WTC11 (cell line): ENCODE measurements at regions not wholly inside any gene's neighbourhood (a gene's known extent, or its start where the extent isn't known, plus 50 kb on each side); places are given as distances from the start of the nearest gene placed in this dataset.

Experiments used
- ATAC-seq: fragments of 200-7000 bp; cut with Tn5 transposase; 2 replicates; pipeline ENCODE4 v1.10.0; 2021; ENCODE audit warnings: mild to moderate bottlenecking, moderate library complexity
- CTCF ChIA-PET: fragments of 300-600 bp; sonication (Branson Sonifier 250); formaldehyde crosslinking; loops from one replicate; lab custom pipeline; 2021; ENCODE audit warnings: antibody characterized with exemption; lab: Charles Lee
- POLR2A ChIA-PET: fragments of 350-600 bp; sonication (Branson Sonifier 250); formaldehyde crosslinking; loops from one replicate; lab custom pipeline; 2021; ENCODE audit warnings: antibody characterized with exemption; lab: Charles Lee
- DNase-seq: peaks from one replicate; pipeline ENCODE4 v3.0.0; 2021; ENCODE audit warnings: low spot score
- H3K27ac Mint-ChIP-seq: 2 replicates; pipeline ENCODE4 v1.8.0; 2021; ENCODE audit warnings: mixed read lengths
- H3K27me3 Mint-ChIP-seq: 2 replicates; pipeline ENCODE4 v1.8.0; 2021; ENCODE audit warnings: low read depth, mild to moderate bottlenecking, moderate library complexity, mixed read lengths
- H3K36me3 Mint-ChIP-seq: 2 replicates; pipeline ENCODE4 v1.8.0; 2021; ENCODE audit warnings: mixed read lengths
- H3K4me1 Mint-ChIP-seq: 2 replicates; pipeline ENCODE4 v1.8.0; 2022; ENCODE audit warnings: mixed read lengths
- H3K4me3 Mint-ChIP-seq: 2 replicates; pipeline ENCODE4 v1.8.0; 2021; ENCODE audit warnings: mild to moderate bottlenecking, moderate library complexity, mixed read lengths
- H3K9me3 Mint-ChIP-seq: 2 replicates; pipeline ENCODE4 v1.8.0; 2021; ENCODE audit warnings: mixed read lengths
- ATF1 ChIP-seq: sonication (generic); formaldehyde crosslinking; IDR thresholded peaks from 2 replicates; pipeline ENCODE4 v1.8.1; 2023; ENCODE audit warnings: mild to moderate bottlenecking, moderate library complexity, missing genetic modification reagents
- FOXJ3 ChIP-seq: sonication (generic); formaldehyde crosslinking; IDR thresholded peaks from 2 replicates; pipeline ENCODE4 v1.9.0; 2021; ENCODE audit warnings: missing genetic modification reagents, mild to moderate bottlenecking, borderline replicate concordance
- FOXK1 ChIP-seq: sonication (generic); formaldehyde crosslinking; IDR thresholded peaks from 2 replicates; pipeline ENCODE4 v1.8.0; 2022; ENCODE audit warnings: mild to moderate bottlenecking, moderate library complexity, missing genetic modification reagents
- GTF2I ChIP-seq: fragments of 250-450 bp; sonication (Bioruptor Pico); conservative IDR thresholded peaks from 2 replicates; pipeline ENCODE4 v1.4.0; 2021; ENCODE audit warnings: mild to moderate bottlenecking
- JAZF1 ChIP-seq: fragments of 250-450 bp; sonication (Bioruptor Pico); IDR thresholded peaks from 2 replicates; pipeline ENCODE4 v1.9.0; 2021; ENCODE audit warnings: moderate library complexity, mild to moderate bottlenecking, inconsistent platforms
- JUN ChIP-seq: sonication (generic); formaldehyde crosslinking; IDR thresholded peaks from 2 replicates; pipeline ENCODE4 v1.8.0; 2023; ENCODE audit warnings: mild to moderate bottlenecking, missing genetic modification reagents
- KAT7 ChIP-seq: sonication (generic); formaldehyde crosslinking; IDR thresholded peaks from 2 replicates; pipeline ENCODE4 v1.8.1; 2023; ENCODE audit warnings: missing genetic modification reagents, mild to moderate bottlenecking, borderline replicate concordance
- MXD4 ChIP-seq: fragments of 250-450 bp; sonication (Bioruptor Pico); IDR thresholded peaks from 2 replicates; pipeline ENCODE4 v1.8.0; 2021; ENCODE audit warnings: mild to moderate bottlenecking, moderate library complexity, borderline replicate concordance
- NR1H2 ChIP-seq: sonication (generic); formaldehyde crosslinking; IDR thresholded peaks from 2 replicates; pipeline ENCODE4 v1.9.0; 2021; ENCODE audit warnings: mild to moderate bottlenecking, moderate library complexity, missing genetic modification reagents
- NR2C2 ChIP-seq: sonication (generic); formaldehyde crosslinking; IDR thresholded peaks from 2 replicates; pipeline ENCODE4 v1.8.0; 2022; ENCODE audit warnings: mild to moderate bottlenecking, missing genetic modification reagents
- RORB ChIP-seq: fragments of 250-450 bp; sonication (Bioruptor Pico); IDR thresholded peaks from 2 replicates; pipeline ENCODE4 v1.9.0; 2021; ENCODE audit warnings: mild to moderate bottlenecking
- TCF7 ChIP-seq: sonication (generic); formaldehyde crosslinking; IDR thresholded peaks from 2 replicates; pipeline ENCODE4 v1.8.0; 2022; ENCODE audit warnings: mild to moderate bottlenecking, low read depth, missing genetic modification reagents, moderate library complexity
- ZNF138 ChIP-seq: sonication (generic); formaldehyde crosslinking; conservative IDR thresholded peaks from 2 replicates; pipeline ENCODE4 v1.8.1; 2022; ENCODE audit warnings: mild to moderate bottlenecking, moderate library complexity, missing genetic modification reagents
- ZNF219 ChIP-seq: sonication (generic); formaldehyde crosslinking; IDR thresholded peaks from 2 replicates; pipeline ENCODE4 v1.8.0; 2023; ENCODE audit warnings: missing genetic modification reagents, mild to moderate bottlenecking, borderline replicate concordance
- ZNF396 ChIP-seq: fragments of 250-450 bp; sonication (Bioruptor Pico); IDR thresholded peaks from 2 replicates; pipeline ENCODE4 v1.8.0; 2021; ENCODE audit warnings: mild to moderate bottlenecking, moderate library complexity, borderline replicate concordance
- ZNF423 ChIP-seq: fragments of 250-450 bp; sonication (Bioruptor Pico); IDR thresholded peaks from 2 replicates; pipeline ENCODE4 v2.1.2; 2022; ENCODE audit warnings: mild to moderate bottlenecking, moderate library complexity
- TF ChIP-seq, protein P1 (sequence below): fragments of 250-450 bp; sonication (Bioruptor Pico); conservative IDR thresholded peaks from 2 replicates; pipeline ENCODE4 v1.9.0; 2021; ENCODE audit warnings: mild to moderate bottlenecking
- TF ChIP-seq, protein P2 (sequence below): sonication (generic); formaldehyde crosslinking; IDR thresholded peaks from 2 replicates; pipeline ENCODE4 v1.8.1; 2022; ENCODE audit warnings: mild to moderate bottlenecking, moderate library complexity, missing genetic modification reagents
- TF ChIP-seq, protein P3 (sequence below): fragments of 200-600 bp; IDR thresholded peaks from 2 replicates; pipeline ENCODE4 v1.8.0; 2022; ENCODE audit warnings: antibody characterized with exemption
- TF ChIP-seq, protein P4 (sequence below): fragments of 250-450 bp; sonication (Bioruptor Pico); IDR thresholded peaks from 2 replicates; pipeline ENCODE4 v1.9.0; 2021; ENCODE audit warnings: mild to moderate bottlenecking
- TF ChIP-seq, protein P5 (sequence below): sonication (generic); formaldehyde crosslinking; IDR thresholded peaks from 2 replicates; pipeline ENCODE4 v1.8.0; 2022; ENCODE audit warnings: mild to moderate bottlenecking, missing genetic modification reagents
- TF ChIP-seq, protein P6 (sequence below): fragments of 250-450 bp; sonication (Bioruptor Pico); IDR thresholded peaks from 2 replicates; pipeline ENCODE4 v1.9.0; 2021; ENCODE audit warnings: moderate library complexity, mild to moderate bottlenecking, inconsistent platforms, borderline replicate concordance
- TF ChIP-seq, protein P7 (sequence below): sonication (generic); formaldehyde crosslinking; conservative IDR thresholded peaks from 2 replicates; pipeline ENCODE4 v1.8.1; 2022; ENCODE audit warnings: mild to moderate bottlenecking, missing genetic modification reagents
- TF ChIP-seq, protein P8 (sequence below): sonication (generic); formaldehyde crosslinking; IDR thresholded peaks from 2 replicates; pipeline ENCODE4 v1.8.0; 2023; ENCODE audit warnings: mild to moderate bottlenecking, missing genetic modification reagents

DNA sequence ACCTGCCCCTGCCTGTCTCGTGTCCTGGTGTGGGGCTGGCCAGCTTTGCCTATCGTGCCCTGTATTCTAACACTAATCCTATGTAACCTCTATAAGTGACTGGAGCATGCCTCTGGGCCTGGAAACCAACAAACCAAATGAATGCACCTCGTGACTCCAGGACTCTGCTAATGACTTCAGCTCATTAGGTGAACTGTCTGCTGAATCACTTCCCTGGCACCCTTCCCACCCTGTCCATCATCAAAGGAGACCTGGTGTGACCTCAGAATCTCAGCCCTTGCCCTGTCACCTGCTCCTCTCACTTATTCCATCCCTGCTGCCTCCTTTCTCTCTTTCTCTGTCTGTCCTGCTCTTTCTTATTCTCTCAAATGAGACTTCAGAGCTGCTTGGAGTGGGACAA, 322.4 kb downstream of the CBLN1 start (continued):
- TF ChIP-seq, protein P1, sequence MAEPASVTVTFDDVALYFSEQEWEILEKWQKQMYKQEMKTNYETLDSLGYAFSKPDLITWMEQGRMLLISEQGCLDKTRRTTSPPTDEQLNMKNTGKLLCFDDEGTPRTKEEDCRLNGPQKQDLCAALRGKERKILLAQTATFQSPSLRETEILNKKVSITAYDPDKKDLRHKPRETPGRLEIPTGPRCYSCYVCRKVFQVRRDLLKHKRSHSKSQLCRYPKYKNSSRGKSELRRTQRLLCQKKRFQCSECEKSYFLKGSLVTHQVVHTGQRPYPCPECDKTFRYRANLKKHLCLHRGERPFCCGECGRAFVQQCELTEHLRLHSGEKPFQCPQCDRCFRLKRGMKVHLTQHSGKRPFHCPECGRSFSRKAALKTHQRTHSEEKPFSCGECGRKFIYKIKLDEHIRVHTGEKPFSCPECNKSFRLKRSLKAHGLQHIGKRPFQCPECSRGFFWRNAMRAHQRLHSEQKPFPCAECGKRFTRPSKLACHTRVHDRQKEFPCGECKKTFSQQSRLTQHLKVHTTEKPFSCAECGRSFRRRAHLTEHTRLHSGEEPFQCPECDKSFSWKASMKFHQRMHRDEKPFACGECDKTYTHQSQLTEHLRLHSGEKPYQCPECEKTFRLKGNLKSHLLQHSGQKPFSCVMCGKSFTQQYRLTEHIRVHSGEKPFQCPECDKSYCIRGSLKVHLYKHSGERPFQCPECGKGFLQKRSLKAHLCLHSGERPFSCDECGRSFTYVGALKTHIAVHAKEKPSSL (CRISPR knock-in tag): no peak
- TF ChIP-seq RORB (CRISPR knock-in tag): no peak

DNA sequence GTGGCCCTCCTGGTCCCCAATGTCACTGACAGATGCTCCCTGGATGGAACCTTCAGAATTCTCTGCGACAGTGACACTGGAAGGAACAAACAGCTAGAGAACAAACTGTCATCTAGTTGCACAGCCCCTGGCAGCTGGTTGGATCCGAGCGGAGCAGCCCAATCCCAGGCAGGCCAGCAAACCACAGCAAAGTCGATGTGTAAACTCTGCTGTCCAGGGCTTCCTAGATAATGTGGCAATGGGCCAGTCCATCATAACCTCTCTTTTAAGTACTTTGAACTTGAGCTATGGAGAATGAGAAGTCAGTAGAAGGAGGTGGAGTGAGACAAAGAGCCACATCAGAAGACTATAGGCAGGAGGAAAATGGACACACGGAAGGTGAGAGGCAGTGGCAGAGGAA, 323.0 kb downstream of the CBLN1 start:
- DNase-seq: no peak
- no peak overlapping the region for H3K4me3 Mint-ChIP-seq
- TF ChIP-seq MXD4 (no peak), JAZF1 (CRISPR knock-in tag) (no peak), ATF1 (no peak), ZNF138 (CRISPR knock-in tag) (no peak), GTF2I (CRISPR knock-in tag) (no peak), ZNF423 (CRISPR knock-in tag) (no peak), ZNF219 (no peak), JUN (CRISPR knock-in tag) (no peak), NR2C2 (CRISPR knock-in tag) (no peak), FOXJ3 (no peak), ZNF396 (no peak)
- TF ChIP-seq, protein P2, sequence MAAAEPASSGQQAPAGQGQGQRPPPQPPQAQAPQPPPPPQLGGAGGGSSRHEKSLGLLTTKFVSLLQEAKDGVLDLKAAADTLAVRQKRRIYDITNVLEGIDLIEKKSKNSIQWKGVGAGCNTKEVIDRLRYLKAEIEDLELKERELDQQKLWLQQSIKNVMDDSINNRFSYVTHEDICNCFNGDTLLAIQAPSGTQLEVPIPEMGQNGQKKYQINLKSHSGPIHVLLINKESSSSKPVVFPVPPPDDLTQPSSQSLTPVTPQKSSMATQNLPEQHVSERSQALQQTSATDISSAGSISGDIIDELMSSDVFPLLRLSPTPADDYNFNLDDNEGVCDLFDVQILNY: no peak
- TF ChIP-seq, protein P3, sequence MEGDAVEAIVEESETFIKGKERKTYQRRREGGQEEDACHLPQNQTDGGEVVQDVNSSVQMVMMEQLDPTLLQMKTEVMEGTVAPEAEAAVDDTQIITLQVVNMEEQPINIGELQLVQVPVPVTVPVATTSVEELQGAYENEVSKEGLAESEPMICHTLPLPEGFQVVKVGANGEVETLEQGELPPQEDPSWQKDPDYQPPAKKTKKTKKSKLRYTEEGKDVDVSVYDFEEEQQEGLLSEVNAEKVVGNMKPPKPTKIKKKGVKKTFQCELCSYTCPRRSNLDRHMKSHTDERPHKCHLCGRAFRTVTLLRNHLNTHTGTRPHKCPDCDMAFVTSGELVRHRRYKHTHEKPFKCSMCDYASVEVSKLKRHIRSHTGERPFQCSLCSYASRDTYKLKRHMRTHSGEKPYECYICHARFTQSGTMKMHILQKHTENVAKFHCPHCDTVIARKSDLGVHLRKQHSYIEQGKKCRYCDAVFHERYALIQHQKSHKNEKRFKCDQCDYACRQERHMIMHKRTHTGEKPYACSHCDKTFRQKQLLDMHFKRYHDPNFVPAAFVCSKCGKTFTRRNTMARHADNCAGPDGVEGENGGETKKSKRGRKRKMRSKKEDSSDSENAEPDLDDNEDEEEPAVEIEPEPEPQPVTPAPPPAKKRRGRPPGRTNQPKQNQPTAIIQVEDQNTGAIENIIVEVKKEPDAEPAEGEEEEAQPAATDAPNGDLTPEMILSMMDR: no peak
- TF ChIP-seq, protein P4, sequence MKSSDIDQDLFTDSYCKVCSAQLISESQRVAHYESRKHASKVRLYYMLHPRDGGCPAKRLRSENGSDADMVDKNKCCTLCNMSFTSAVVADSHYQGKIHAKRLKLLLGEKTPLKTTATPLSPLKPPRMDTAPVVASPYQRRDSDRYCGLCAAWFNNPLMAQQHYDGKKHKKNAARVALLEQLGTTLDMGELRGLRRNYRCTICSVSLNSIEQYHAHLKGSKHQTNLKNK (CRISPR knock-in tag): no peak
- TF ChIP-seq, protein P5, sequence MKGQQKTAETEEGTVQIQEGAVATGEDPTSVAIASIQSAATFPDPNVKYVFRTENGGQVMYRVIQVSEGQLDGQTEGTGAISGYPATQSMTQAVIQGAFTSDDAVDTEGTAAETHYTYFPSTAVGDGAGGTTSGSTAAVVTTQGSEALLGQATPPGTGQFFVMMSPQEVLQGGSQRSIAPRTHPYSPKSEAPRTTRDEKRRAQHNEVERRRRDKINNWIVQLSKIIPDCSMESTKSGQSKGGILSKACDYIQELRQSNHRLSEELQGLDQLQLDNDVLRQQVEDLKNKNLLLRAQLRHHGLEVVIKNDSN (CRISPR knock-in tag): no peak
- TF ChIP-seq, all 79 proteins: peak for 0
- H3K27me3 Mint-ChIP-seq: peaks cover 59% of the 10 kb centered on the region
- H3K4me1 Mint-ChIP-seq: no peaks in the 10 kb centered on the region
- peaks cover 5% of the 10 kb centered on the region for H3K36me3 Mint-ChIP-seq
- peaks cover 23% of the 10 kb centered on the region for H3K9me3 Mint-ChIP-seq
- CTCF ChIA-PET: interaction anchor here (0.8 kb wide), 1 partner anchor 56 kb away, joined by 3 read pairs; no protein-coding TSS in a partner anchor
- no peak for ATAC-seq
- POLR2A ChIA-PET: no interaction called here
- H3K27ac Mint-ChIP-seq: no peak overlapping the region

DNA sequence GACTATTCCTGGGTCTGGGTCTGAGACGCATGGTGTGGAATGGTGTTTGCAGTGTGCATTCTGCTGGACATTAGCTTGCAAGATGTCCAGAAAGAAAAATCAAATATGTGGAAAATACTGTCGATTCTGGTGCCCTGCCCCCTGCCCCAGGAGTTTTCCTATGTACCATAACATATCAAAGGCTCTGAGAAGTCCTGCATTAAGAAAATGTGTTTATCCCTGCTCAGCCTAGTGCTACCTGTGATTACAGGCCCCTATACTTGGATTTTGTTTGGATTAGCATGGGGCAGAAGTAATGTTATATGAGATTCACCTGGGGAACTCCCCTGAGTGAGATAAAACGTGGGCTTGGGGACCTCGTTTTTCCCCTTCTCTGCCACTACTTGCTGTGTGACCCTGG, 325.0 kb downstream of the CBLN1 start:
- Mint-ChIP-seq H3K4me1 (no peaks in the 10 kb centered on the region), H3K27me3 (peaks cover 40% of the 10 kb centered on the region), H3K4me3 (no peak overlapping the region), H3K36me3 (no peaks in the 10 kb centered on the region), H3K27ac (no peak overlapping the region), H3K9me3 (peaks cover 12% of the 10 kb centered on the region)
- ChIA-PET POLR2A (no interaction called here), CTCF (interaction anchor here (1.4 kb wide), 1 partner anchor 93 kb away, joined by 3 read pairs; no protein-coding TSS in a partner anchor)
- DNase-seq: no peak
- ATAC-seq: no peak
- TF ChIP-seq FOXK1 (CRISPR knock-in tag) (no peak), KAT7 (CRISPR knock-in tag) (no peak), TCF7 (CRISPR knock-in tag) (no peak), NR1H2 (CRISPR knock-in tag) (no peak)
- TF ChIP-seq, protein P6, sequence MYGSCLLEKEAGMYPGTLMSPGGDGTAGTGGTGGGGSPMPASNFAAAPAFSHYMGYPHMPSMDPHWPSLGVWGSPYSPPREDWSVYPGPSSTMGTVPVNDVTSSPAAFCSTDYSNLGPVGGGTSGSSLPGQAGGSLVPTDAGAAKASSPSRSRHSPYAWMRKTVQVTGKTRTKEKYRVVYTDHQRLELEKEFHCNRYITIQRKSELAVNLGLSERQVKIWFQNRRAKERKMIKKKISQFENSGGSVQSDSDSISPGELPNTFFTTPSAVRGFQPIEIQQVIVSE (CRISPR knock-in tag): no peak
- TF ChIP-seq, protein P7, sequence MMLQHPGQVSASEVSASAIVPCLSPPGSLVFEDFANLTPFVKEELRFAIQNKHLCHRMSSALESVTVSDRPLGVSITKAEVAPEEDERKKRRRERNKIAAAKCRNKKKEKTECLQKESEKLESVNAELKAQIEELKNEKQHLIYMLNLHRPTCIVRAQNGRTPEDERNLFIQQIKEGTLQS (CRISPR knock-in tag): no peak
- TF ChIP-seq, protein P8, sequence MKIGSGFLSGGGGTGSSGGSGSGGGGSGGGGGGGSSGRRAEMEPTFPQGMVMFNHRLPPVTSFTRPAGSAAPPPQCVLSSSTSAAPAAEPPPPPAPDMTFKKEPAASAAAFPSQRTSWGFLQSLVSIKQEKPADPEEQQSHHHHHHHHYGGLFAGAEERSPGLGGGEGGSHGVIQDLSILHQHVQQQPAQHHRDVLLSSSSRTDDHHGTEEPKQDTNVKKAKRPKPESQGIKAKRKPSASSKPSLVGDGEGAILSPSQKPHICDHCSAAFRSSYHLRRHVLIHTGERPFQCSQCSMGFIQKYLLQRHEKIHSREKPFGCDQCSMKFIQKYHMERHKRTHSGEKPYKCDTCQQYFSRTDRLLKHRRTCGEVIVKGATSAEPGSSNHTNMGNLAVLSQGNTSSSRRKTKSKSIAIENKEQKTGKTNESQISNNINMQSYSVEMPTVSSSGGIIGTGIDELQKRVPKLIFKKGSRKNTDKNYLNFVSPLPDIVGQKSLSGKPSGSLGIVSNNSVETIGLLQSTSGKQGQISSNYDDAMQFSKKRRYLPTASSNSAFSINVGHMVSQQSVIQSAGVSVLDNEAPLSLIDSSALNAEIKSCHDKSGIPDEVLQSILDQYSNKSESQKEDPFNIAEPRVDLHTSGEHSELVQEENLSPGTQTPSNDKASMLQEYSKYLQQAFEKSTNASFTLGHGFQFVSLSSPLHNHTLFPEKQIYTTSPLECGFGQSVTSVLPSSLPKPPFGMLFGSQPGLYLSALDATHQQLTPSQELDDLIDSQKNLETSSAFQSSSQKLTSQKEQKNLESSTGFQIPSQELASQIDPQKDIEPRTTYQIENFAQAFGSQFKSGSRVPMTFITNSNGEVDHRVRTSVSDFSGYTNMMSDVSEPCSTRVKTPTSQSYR (CRISPR knock-in tag): no peak
